ENCODE measurements at regions not wholly inside any gene's neighbourhood (a gene's known extent, or its start where the extent isn't known, plus 50 kb on each side); places are given as distances from the start of the nearest gene placed in this dataset.

DNA sequence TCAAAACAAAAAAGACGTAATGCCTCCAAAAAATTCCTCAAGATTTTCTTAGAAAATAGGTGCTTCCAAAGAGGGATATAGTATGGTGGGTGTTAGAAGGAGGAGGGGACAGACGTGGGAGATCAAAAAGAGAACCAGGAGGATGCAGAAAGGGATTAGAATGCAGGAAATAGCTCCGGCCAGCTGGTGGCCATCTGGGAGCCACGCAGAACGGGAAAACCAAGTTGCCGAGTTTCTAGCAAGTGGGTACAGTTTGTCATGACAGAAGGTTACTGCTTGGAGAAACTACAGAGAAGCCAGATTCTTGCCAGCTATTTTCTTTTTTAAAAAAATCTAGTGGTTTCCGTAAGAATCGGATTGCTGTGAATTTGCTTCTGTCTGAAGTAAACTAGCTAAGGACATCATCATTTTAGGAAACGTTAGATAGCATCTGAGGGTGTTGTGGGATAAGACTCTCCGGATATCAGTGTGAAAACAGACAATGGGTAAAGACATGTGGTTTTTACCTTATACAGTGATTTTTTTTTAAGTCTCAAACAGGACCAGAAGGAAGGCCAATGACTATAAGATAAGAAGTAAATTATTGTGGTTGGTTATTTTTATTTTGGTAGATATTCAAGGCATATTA, 104.9 kb downstream of the HSPH1 start:
- H3K4me3 ChIP-seq = no peak overlapping the region
- H3K9me3 ChIP-seq = no peaks in the 10 kb centered on the region
- in situ Hi-C loops (cut with MboI; ENCODE audit: low pct_ligation_motif_present in 1 of 4, low pct_unique_long_range_greater_than_20kb in 1 of 4, low sequenced_read_pairs in 3 of 4) = no loop called here
- no peak overlapping the region for H3K27ac ChIP-seq
- no peaks in the 10 kb centered on the region for H3K36me3 ChIP-seq
- no peaks in the 10 kb centered on the region for H3K4me1 ChIP-seq
- no peak for DNase-seq
- TF ChIP-seq EP300 (IDR thresholded peaks at IDR 0.05; ENCODE audit: low read depth) (no peak), POLR2A (IDR thresholded peaks at IDR 0.05) (no peak), POLR2AphosphoS5 (IDR thresholded peaks at IDR 0.05) (no peak)
- TF ChIP-seq, protein P1, sequence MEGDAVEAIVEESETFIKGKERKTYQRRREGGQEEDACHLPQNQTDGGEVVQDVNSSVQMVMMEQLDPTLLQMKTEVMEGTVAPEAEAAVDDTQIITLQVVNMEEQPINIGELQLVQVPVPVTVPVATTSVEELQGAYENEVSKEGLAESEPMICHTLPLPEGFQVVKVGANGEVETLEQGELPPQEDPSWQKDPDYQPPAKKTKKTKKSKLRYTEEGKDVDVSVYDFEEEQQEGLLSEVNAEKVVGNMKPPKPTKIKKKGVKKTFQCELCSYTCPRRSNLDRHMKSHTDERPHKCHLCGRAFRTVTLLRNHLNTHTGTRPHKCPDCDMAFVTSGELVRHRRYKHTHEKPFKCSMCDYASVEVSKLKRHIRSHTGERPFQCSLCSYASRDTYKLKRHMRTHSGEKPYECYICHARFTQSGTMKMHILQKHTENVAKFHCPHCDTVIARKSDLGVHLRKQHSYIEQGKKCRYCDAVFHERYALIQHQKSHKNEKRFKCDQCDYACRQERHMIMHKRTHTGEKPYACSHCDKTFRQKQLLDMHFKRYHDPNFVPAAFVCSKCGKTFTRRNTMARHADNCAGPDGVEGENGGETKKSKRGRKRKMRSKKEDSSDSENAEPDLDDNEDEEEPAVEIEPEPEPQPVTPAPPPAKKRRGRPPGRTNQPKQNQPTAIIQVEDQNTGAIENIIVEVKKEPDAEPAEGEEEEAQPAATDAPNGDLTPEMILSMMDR (IDR thresholded peaks at IDR 0.05) = no peak
- intact Hi-C loops (cut with DNase I; ENCODE audit: low total_unique reads) = no loop called here
- no peaks in the 10 kb centered on the region for H3K27me3 ChIP-seq
- WGBS, 2 donors (ENCODE audit: low coverage in 1 of 2) = 49 to 55% methylated on average over 6 to 10 of the region's 10 CpGs

DNA sequence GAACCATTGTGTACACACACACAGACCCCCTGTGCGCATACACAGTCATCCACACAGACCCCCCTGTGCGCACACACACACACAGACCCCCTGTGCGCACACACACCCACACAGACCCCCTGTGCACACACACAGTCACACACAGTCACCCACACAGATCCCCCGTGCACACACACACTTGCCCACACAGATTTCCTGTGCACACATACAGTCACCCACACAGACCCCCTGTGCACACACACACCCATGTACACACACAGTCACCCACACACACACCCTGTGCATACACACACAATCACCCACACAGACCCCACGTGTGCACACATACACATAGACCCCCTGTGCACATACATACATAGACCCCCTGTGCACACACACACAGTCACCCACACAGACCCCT, 106.1 kb downstream of the HSPH1 start:
- H3K27me3 ChIP-seq = no peaks in the 10 kb centered on the region
- 89% methylated on average over 5 of the region's 5 CpGs; no CpG with 5 or more reads in 1 of the 2 donors for WGBS, 2 donors (ENCODE audit: low coverage in 1 of 2)
- no peaks in the 10 kb centered on the region for H3K9me3 ChIP-seq
- in situ Hi-C loops (cut with MboI; ENCODE audit: low pct_ligation_motif_present in 1 of 4, low pct_unique_long_range_greater_than_20kb in 1 of 4, low sequenced_read_pairs in 3 of 4) (no loop called here), intact Hi-C loops (cut with DNase I; ENCODE audit: low total_unique reads) (no loop called here)
- DNase-seq = no peak
- H3K27ac ChIP-seq = no peak overlapping the region
- H3K4me3 ChIP-seq = no peak overlapping the region
- H3K36me3 ChIP-seq = no peaks in the 10 kb centered on the region
- no peaks in the 10 kb centered on the region for H3K4me1 ChIP-seq
- TF ChIP-seq EP300 (IDR thresholded peaks at IDR 0.05; ENCODE audit: low read depth) = no peak

DNA sequence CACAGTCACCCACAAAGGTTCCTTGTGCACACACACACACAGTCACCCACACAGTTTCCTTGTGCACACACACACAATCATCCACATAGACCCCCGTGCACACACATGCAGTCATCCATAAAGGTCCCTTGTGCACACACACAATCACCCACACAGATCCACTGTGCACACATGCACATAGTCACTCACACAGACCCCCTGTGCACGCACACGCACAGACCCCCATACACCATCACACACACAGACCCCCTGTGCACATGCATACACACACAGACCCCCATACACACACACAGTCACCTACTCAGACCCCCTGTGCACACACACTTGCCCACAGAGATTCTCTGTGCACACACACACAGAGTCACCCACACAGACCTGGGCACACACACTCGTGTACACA, 107.1 kb downstream of the HSPH1 start:
- H3K9me3 ChIP-seq = no peaks in the 10 kb centered on the region
- TF ChIP-seq POLR2A (IDR thresholded peaks at IDR 0.05) (no peak), POLR2AphosphoS5 (IDR thresholded peaks at IDR 0.05) (no peak), EP300 (IDR thresholded peaks at IDR 0.05; ENCODE audit: low read depth) (no peak)
- TF ChIP-seq, protein P1 (IDR thresholded peaks at IDR 0.05) = no peak
- H3K4me1 ChIP-seq = no peaks in the 10 kb centered on the region
- WGBS, 2 donors (ENCODE audit: low coverage in 1 of 2) = 93% methylated on average over 4 of the region's 4 CpGs; no CpG with 5 or more reads in 1 of the 2 donors
- no peak for DNase-seq
- intact Hi-C loops (cut with DNase I; ENCODE audit: low total_unique reads) (no loop called here), in situ Hi-C loops (cut with MboI; ENCODE audit: low pct_ligation_motif_present in 1 of 4, low pct_unique_long_range_greater_than_20kb in 1 of 4, low sequenced_read_pairs in 3 of 4) (no loop called here)
- H3K36me3 ChIP-seq = no peaks in the 10 kb centered on the region
- no peaks in the 10 kb centered on the region for H3K27me3 ChIP-seq
- H3K27ac ChIP-seq = no peak overlapping the region
- H3K4me3 ChIP-seq = no peak overlapping the region

DNA sequence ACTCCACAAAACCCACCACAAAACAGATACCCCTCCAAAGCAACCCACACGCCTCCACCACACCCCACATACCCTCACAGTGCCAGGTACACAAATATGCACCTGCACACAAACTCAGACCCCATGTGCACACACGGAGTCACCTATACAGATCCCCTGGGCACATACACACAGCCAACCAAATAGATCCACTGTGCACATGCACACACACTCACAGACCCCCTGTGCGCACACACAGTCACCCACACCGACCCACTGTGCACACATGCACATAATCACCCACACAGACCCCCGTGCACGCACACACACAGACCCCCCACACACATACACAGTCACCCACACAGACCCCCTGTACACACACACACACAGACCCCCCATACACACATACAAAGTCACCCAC, 107.8 kb downstream of the HSPH1 start:
- no peaks in the 10 kb centered on the region for H3K27me3 ChIP-seq
- TF ChIP-seq POLR2AphosphoS5 (IDR thresholded peaks at IDR 0.05) (no peak), POLR2A (IDR thresholded peaks at IDR 0.05) (no peak), EP300 (IDR thresholded peaks at IDR 0.05; ENCODE audit: low read depth) (no peak)
- TF ChIP-seq, protein P1 (IDR thresholded peaks at IDR 0.05) = no peak
- no peak overlapping the region for H3K27ac ChIP-seq
- no peak overlapping the region for H3K4me3 ChIP-seq
- H3K36me3 ChIP-seq = no peaks in the 10 kb centered on the region
- in situ Hi-C loops (cut with MboI; ENCODE audit: low pct_ligation_motif_present in 1 of 4, low pct_unique_long_range_greater_than_20kb in 1 of 4, low sequenced_read_pairs in 3 of 4) = no loop called here
- no peaks in the 10 kb centered on the region for H3K4me1 ChIP-seq
- no peak for DNase-seq
- intact Hi-C loops (cut with DNase I; ENCODE audit: low total_unique reads) = no loop called here
- H3K9me3 ChIP-seq = no peaks in the 10 kb centered on the region
- 96% methylated on average over 6 of the region's 6 CpGs; no CpG with 5 or more reads in 1 of the 2 donors for WGBS, 2 donors (ENCODE audit: low coverage in 1 of 2)

DNA sequence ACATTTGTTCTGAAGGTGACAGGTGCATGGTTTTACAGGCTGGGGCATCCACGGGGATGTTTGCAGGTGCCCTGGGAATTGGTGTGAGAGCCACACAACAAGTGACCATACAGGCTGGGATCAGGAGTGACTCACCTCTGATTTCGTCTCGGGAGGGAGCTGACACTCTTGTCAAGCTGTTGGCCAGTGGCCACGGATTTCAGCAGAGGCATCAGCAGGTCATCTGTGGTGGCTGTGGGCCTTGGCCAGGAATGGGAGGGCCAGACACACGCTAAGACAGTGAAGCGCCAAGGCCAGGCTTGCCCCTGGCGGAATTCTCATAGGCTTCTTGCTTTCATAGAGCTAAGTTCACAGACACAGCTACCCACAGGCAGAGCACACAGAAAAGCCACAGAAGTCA, 108.6 kb downstream of the HSPH1 start:
- DNase-seq = no peak
- no peak overlapping the region for H3K27ac ChIP-seq
- H3K36me3 ChIP-seq = no peaks in the 10 kb centered on the region
- no peak for TF ChIP-seq POLR2A (IDR thresholded peaks at IDR 0.05)
- TF ChIP-seq EP300 (IDR thresholded peaks at IDR 0.05; ENCODE audit: low read depth) = no peak
- no peak for TF ChIP-seq POLR2AphosphoS5 (IDR thresholded peaks at IDR 0.05)
- TF ChIP-seq, protein P1 (IDR thresholded peaks at IDR 0.05) = no peak
- in situ Hi-C loops (cut with MboI; ENCODE audit: low pct_ligation_motif_present in 1 of 4, low pct_unique_long_range_greater_than_20kb in 1 of 4, low sequenced_read_pairs in 3 of 4) (no loop called here), intact Hi-C loops (cut with DNase I; ENCODE audit: low total_unique reads) (no loop called here)
- no peaks in the 10 kb centered on the region for H3K4me1 ChIP-seq
- no peak overlapping the region for H3K4me3 ChIP-seq
- H3K27me3 ChIP-seq = no peaks in the 10 kb centered on the region
- 69% methylated on average over 7 of the region's 7 CpGs; no CpG with 5 or more reads in 1 of the 2 donors for WGBS, 2 donors (ENCODE audit: low coverage in 1 of 2)
- H3K9me3 ChIP-seq = no peaks in the 10 kb centered on the region

Data from transverse colon (tissue), 4 donors.